Vagina (tissue), 2 donors: ENCODE measurements at regions not wholly inside any gene's neighbourhood (a gene's known extent, or its start where the extent isn't known, plus 50 kb on each side); places are given as distances from the start of the nearest gene placed in this dataset.

Experiments used
- CTCF ChIP-seq, 3 experiments: fragments of 450-650 bp in 2 of 3; fragments of 200-600 bp in 1 of 3; sonication (generic) in 1 of 3; IDR thresholded peaks; one replicate each; pipeline ENCODE4 v1.5.1; 2017 to 2019; ENCODE audit warnings: antibody characterized with exemption in 3 of 3, mild to moderate bottlenecking in 2 of 3, moderate library complexity in 2 of 3
- POLR2A ChIP-seq, 2 donors: fragments of 450-650 bp; IDR thresholded peaks; one replicate each; pipeline ENCODE4 v1.6.1; 2017; ENCODE audit warnings: antibody characterized with exemption in 2 of 2, mild to moderate bottlenecking in 2 of 2, moderate library complexity in 2 of 2
- POLR2AphosphoS5 ChIP-seq, 2 donors: sonication (generic); formaldehyde crosslinking; IDR thresholded peaks; one replicate each; pipeline ENCODE4 v1.9.0; 2017; ENCODE audit warnings: antibody characterized with exemption in 2 of 2, mild to moderate bottlenecking in 2 of 2, low read depth in 1 of 2; ENCODE audit not compliant: insufficient read depth in 1 of 2

GRCh38 chr2:150971910-150972309 is 289.8 kb downstream of the RBM43 start:
- TF ChIP-seq POLR2AphosphoS5 (IDR thresholded peaks at IDR 0.05; ENCODE audit: insufficient read depth in 1 of 2, low read depth in 1 of 2) = no peak
- TF ChIP-seq CTCF (IDR thresholded peaks at IDR 0.05) = no peak
- no peak for TF ChIP-seq POLR2A (IDR thresholded peaks at IDR 0.05)
